ENCODE measurements at regions not wholly inside any gene's neighbourhood (a gene's known extent, or its start where the extent isn't known, plus 50 kb on each side); places are given as distances from the start of the nearest gene placed in this dataset.

DNA sequence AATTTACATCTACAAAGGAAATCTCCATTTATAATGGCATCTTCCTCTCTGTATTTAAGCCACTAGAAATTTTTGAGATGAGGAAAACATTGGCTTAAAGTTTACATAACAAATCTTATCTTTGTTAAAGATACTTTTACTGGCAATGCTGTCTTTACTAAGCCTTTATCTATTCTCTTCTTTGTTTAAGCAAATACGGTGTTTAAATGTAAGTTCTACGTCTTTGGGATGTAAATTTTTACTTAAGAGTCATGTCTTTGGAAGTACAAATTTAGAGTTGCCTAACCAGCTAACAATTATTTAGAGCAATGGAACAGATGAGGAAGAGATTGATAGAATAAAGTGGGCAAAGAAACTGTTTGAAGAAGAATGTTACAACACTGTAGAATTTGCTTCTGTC, 1024.0 kb upstream of the PCDH10 start:
- TF ChIP-seq, protein P1, sequence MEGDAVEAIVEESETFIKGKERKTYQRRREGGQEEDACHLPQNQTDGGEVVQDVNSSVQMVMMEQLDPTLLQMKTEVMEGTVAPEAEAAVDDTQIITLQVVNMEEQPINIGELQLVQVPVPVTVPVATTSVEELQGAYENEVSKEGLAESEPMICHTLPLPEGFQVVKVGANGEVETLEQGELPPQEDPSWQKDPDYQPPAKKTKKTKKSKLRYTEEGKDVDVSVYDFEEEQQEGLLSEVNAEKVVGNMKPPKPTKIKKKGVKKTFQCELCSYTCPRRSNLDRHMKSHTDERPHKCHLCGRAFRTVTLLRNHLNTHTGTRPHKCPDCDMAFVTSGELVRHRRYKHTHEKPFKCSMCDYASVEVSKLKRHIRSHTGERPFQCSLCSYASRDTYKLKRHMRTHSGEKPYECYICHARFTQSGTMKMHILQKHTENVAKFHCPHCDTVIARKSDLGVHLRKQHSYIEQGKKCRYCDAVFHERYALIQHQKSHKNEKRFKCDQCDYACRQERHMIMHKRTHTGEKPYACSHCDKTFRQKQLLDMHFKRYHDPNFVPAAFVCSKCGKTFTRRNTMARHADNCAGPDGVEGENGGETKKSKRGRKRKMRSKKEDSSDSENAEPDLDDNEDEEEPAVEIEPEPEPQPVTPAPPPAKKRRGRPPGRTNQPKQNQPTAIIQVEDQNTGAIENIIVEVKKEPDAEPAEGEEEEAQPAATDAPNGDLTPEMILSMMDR (IDR thresholded peaks at IDR 0.05): no peak
- no peak for TF ChIP-seq POLR2A (IDR thresholded peaks at IDR 0.05)

Data from right lobe of liver (tissue), 4 donors.